ENCODE measurements at regions not wholly inside any gene's neighbourhood (a gene's known extent, or its start where the extent isn't known, plus 50 kb on each side); places are given as distances from the start of the nearest gene placed in this dataset.

- CTCF ChIA-PET, result no interaction called here
- Histone ChIP-seq H3K36me3 (ENCODE audit: insufficient read depth, low read length) (no peaks in the 10 kb centered on the region), H3K9me3 (ENCODE audit: low read length) (no peaks in the 10 kb centered on the region), H3K27me3 (ENCODE audit: insufficient read depth, low read length, poor library complexity, severe bottlenecking) (no peaks in the 10 kb centered on the region), H3K4me3 (ENCODE audit: low read length) (no peak overlapping the region), H3K4me1 (ENCODE audit: insufficient read depth, low read length) (no peaks in the 10 kb centered on the region), H3K27ac (ENCODE audit: low read depth, low read length) (no peak overlapping the region)
- Mint-ChIP-seq H3K4me3 (no peak overlapping the region), H3K27me3 (peaks cover 7 to 8% of the 10 kb centered on the region in 2 donors), H3K36me3 (peaks cover 0 to 1% (median 0%) of the 10 kb centered on the region in 3 donors), H3K4me1 (no peaks in the 10 kb centered on the region), H3K9me3 (no peaks in the 10 kb centered on the region), H3K27ac (no peak overlapping the region)
- POLR2A ChIA-PET, result no interaction called here
- DNase-seq, result no peak
Measured at GRCh38 chr2:9113262-9113661, 93.3 kb upstream of the ASAP2 start.

- Histone ChIP-seq H3K36me3 (ENCODE audit: insufficient read depth, low read length) (no peaks in the 10 kb centered on the region), H3K4me3 (ENCODE audit: low read length) (no peak overlapping the region), H3K27me3 (ENCODE audit: insufficient read depth, low read length, poor library complexity, severe bottlenecking) (no peaks in the 10 kb centered on the region), H3K9me3 (ENCODE audit: low read length) (no peaks in the 10 kb centered on the region), H3K27ac (ENCODE audit: low read depth, low read length) (no peak overlapping the region), H3K4me1 (ENCODE audit: insufficient read depth, low read length) (no peaks in the 10 kb centered on the region)
- no peak overlapping the region for H3K27ac Mint-ChIP-seq
- H3K9me3 Mint-ChIP-seq, result no peaks in the 10 kb centered on the region
- no peaks in the 10 kb centered on the region for H3K36me3 Mint-ChIP-seq
- ChIA-PET CTCF (interaction anchor here (0.6 kb wide), 1 partner anchor 30 kb away, joined by 3 read pairs; no protein-coding TSS in a partner anchor), POLR2A (no interaction called here)
- no peak for DNase-seq
- H3K4me1 Mint-ChIP-seq, result no peaks in the 10 kb centered on the region
- H3K4me3 Mint-ChIP-seq, result no peak overlapping the region
- H3K27me3 Mint-ChIP-seq, result peaks cover 6 to 9% of the 10 kb centered on the region in 2 donors
Measured at GRCh38 chr2:9112079-9112721, 94.4 kb upstream of the ASAP2 start.

- POLR2A ChIA-PET, result no interaction called here
- H3K9me3 ChIP-seq (ENCODE audit: low read length), result no peaks in the 10 kb centered on the region
- H3K4me3 Mint-ChIP-seq, result no peak overlapping the region
- DNase-seq, result no peak
- peaks cover 6 to 10% of the 10 kb centered on the region in 2 donors for H3K27me3 Mint-ChIP-seq
- CTCF ChIA-PET, result no interaction called here
- H3K27me3 ChIP-seq (ENCODE audit: insufficient read depth, low read length, poor library complexity, severe bottlenecking), result no peaks in the 10 kb centered on the region
- no peaks in the 10 kb centered on the region for H3K9me3 Mint-ChIP-seq
- H3K27ac Mint-ChIP-seq, result no peak overlapping the region
- H3K27ac ChIP-seq (ENCODE audit: low read depth, low read length), result no peak overlapping the region
- no peaks in the 10 kb centered on the region for H3K4me1 ChIP-seq (ENCODE audit: insufficient read depth, low read length)
- no peaks in the 10 kb centered on the region for H3K36me3 ChIP-seq (ENCODE audit: insufficient read depth, low read length)
- H3K36me3 Mint-ChIP-seq, result no peaks in the 10 kb centered on the region
- H3K4me1 Mint-ChIP-seq, result no peaks in the 10 kb centered on the region
- no peak overlapping the region for H3K4me3 ChIP-seq (ENCODE audit: low read length)
Measured at GRCh38 chr2:9110893-9111569, 95.6 kb upstream of the ASAP2 start.

- no peaks in the 10 kb centered on the region for H3K9me3 Mint-ChIP-seq
- ChIA-PET CTCF (no interaction called here), POLR2A (no interaction called here)
- H3K4me1 ChIP-seq (ENCODE audit: insufficient read depth, low read length), result no peaks in the 10 kb centered on the region
- no peak overlapping the region for H3K4me3 ChIP-seq (ENCODE audit: low read length)
- no peaks in the 10 kb centered on the region for H3K36me3 Mint-ChIP-seq
- H3K27me3 ChIP-seq (ENCODE audit: insufficient read depth, low read length, poor library complexity, severe bottlenecking), result no peaks in the 10 kb centered on the region
- H3K36me3 ChIP-seq (ENCODE audit: insufficient read depth, low read length), result no peaks in the 10 kb centered on the region
- no peak overlapping the region for H3K27ac Mint-ChIP-seq
- H3K4me1 Mint-ChIP-seq, result no peaks in the 10 kb centered on the region
- DNase-seq, result no peak
- H3K27me3 Mint-ChIP-seq, result peaks cover 9 to 13% of the 10 kb centered on the region in 2 donors
- no peak overlapping the region for H3K4me3 Mint-ChIP-seq
- no peak overlapping the region for H3K27ac ChIP-seq (ENCODE audit: low read depth, low read length)
- no peaks in the 10 kb centered on the region for H3K9me3 ChIP-seq (ENCODE audit: low read length)
Measured at GRCh38 chr2:9110346-9110884, 96.2 kb upstream of the ASAP2 start.

GRCh38 chr2:9109871-9110270 lies 96.7 kb upstream of the ASAP2 start:
- Histone ChIP-seq H3K4me1 (ENCODE audit: insufficient read depth, low read length) (no peaks in the 10 kb centered on the region), H3K4me3 (ENCODE audit: low read length) (no peak overlapping the region), H3K9me3 (ENCODE audit: low read length) (no peaks in the 10 kb centered on the region), H3K27ac (ENCODE audit: low read depth, low read length) (no peak overlapping the region), H3K27me3 (ENCODE audit: insufficient read depth, low read length, poor library complexity, severe bottlenecking) (no peaks in the 10 kb centered on the region), H3K36me3 (ENCODE audit: insufficient read depth, low read length) (no peaks in the 10 kb centered on the region)
- no peaks in the 10 kb centered on the region for H3K4me1 Mint-ChIP-seq
- H3K27me3 Mint-ChIP-seq, result peaks cover 9 to 13% of the 10 kb centered on the region in 2 donors
- H3K27ac Mint-ChIP-seq, result no peak overlapping the region
- H3K4me3 Mint-ChIP-seq, result no peak overlapping the region
- no peaks in the 10 kb centered on the region for H3K9me3 Mint-ChIP-seq
- ChIA-PET POLR2A (no interaction called here), CTCF (no interaction called here)
- no peak for DNase-seq
- no peaks in the 10 kb centered on the region for H3K36me3 Mint-ChIP-seq

- no peak for DNase-seq
- H3K27me3 ChIP-seq (ENCODE audit: insufficient read depth, low read length, poor library complexity, severe bottlenecking), result no peaks in the 10 kb centered on the region
- H3K4me1 Mint-ChIP-seq, result no peaks in the 10 kb centered on the region
- H3K9me3 ChIP-seq (ENCODE audit: low read length), result no peaks in the 10 kb centered on the region
- ChIA-PET CTCF (no interaction called here), POLR2A (no interaction called here)
- H3K36me3 ChIP-seq (ENCODE audit: insufficient read depth, low read length), result no peaks in the 10 kb centered on the region
- H3K4me1 ChIP-seq (ENCODE audit: insufficient read depth, low read length), result no peaks in the 10 kb centered on the region
- H3K4me3 ChIP-seq (ENCODE audit: low read length), result no peak overlapping the region
- H3K9me3 Mint-ChIP-seq, result no peaks in the 10 kb centered on the region
- H3K27me3 Mint-ChIP-seq, result peaks cover 7 to 13% of the 10 kb centered on the region in 2 donors
- H3K27ac ChIP-seq (ENCODE audit: low read depth, low read length), result no peak overlapping the region
- H3K36me3 Mint-ChIP-seq, result no peaks in the 10 kb centered on the region
- no peak overlapping the region for H3K4me3 Mint-ChIP-seq
- no peak overlapping the region for H3K27ac Mint-ChIP-seq
Measured at GRCh38 chr2:9108210-9108967, 98.2 kb upstream of the ASAP2 start.

GRCh38 chr2:9107168-9108025 lies 99.2 kb upstream of the ASAP2 start:
- Mint-ChIP-seq H3K27ac (no peak overlapping the region), H3K4me1 (no peaks in the 10 kb centered on the region), H3K36me3 (no peaks in the 10 kb centered on the region), H3K4me3 (no peak overlapping the region), H3K9me3 (no peaks in the 10 kb centered on the region), H3K27me3 (peaks cover 5 to 6% of the 10 kb centered on the region in 2 donors)
- H3K9me3 ChIP-seq (ENCODE audit: low read length), result no peaks in the 10 kb centered on the region
- no peak overlapping the region for H3K4me3 ChIP-seq (ENCODE audit: low read length)
- ChIA-PET POLR2A (no interaction called here), CTCF (no interaction called here)
- no peak overlapping the region for H3K27ac ChIP-seq (ENCODE audit: low read depth, low read length)
- no peaks in the 10 kb centered on the region for H3K27me3 ChIP-seq (ENCODE audit: insufficient read depth, low read length, poor library complexity, severe bottlenecking)
- DNase-seq, result no peak
- H3K36me3 ChIP-seq (ENCODE audit: insufficient read depth, low read length), result no peaks in the 10 kb centered on the region
- no peaks in the 10 kb centered on the region for H3K4me1 ChIP-seq (ENCODE audit: insufficient read depth, low read length)

Data from CD8-positive, alpha-beta memory T cell (primary cell).